Mucosa of descending colon (tissue), 3 donors: ENCODE measurements at regions not wholly inside any gene's neighbourhood (a gene's known extent, or its start where the extent isn't known, plus 50 kb on each side); places are given as distances from the start of the nearest gene placed in this dataset.

ENCODE experiments used
- ATAC-seq: fragments of 200-7000 bp; cut with Tn5 transposase; one replicate; pipeline ENCODE4 v1.9.1; 2020; ENCODE audit warnings: mild to moderate bottlenecking, moderate library complexity
- DNase-seq, 3 donors: peaks; one replicate each; pipeline ENCODE4 v3.0.0-alpha.2; 2020
- H3K36me3 ChIP-seq: fragments of 200-600 bp; one replicate; pipeline ENCODE4 v1.8.0; 2021; ENCODE audit warnings: low read depth, mild to moderate bottlenecking
- H3K4me1 ChIP-seq: fragments of 200-600 bp; one replicate; pipeline ENCODE4 v1.8.0; 2021; ENCODE audit warnings: low read depth, mild to moderate bottlenecking
- H3K4me3 ChIP-seq: fragments of 200-600 bp; one replicate; pipeline ENCODE4 v1.8.0; 2021; ENCODE audit warnings: mild to moderate bottlenecking
- H3K9me3 ChIP-seq: fragments of 200-600 bp; one replicate; pipeline ENCODE4 v1.8.0; 2021; ENCODE audit warnings: mild to moderate bottlenecking
- intact Hi-C, 2 donors: fragments of 100-400 bp; cut with DNase I in 1 of 2; cut with micrococcal nuclease in 1 of 2; formaldehyde crosslinking; loops; one replicate each; pipeline versions ENCODE4 v1.11.0 to v1.11.1; 2022; cut with DNase I, micrococcal nuclease
- TF ChIP-seq, protein P1 (sequence below): fragments of 200-600 bp; IDR thresholded peaks from one replicate; pipeline ENCODE4 v1.8.0; 2022; ENCODE audit warnings: antibody characterized with exemption, mild to moderate bottlenecking
- donor health status: DM: no; HTN: no; CAD: no; lungs with moderate emphysema.
- donor health status: DM: no; HTN: no; CAD: no.
- donor health status: DM: no; HTN: yes; CAD: no.

GRCh38 chr5:158434749-158435148 is 575.8 kb upstream of the CLINT1 start:
- intact Hi-C loops, result no loop called here
- Histone ChIP-seq H3K4me3 (no peak overlapping the region), H3K4me1 (no peaks in the 10 kb centered on the region), H3K36me3 (no peaks in the 10 kb centered on the region), H3K9me3 (no peaks in the 10 kb centered on the region)
- no peak for DNase-seq
- no peak for ATAC-seq
- TF ChIP-seq, protein P1, sequence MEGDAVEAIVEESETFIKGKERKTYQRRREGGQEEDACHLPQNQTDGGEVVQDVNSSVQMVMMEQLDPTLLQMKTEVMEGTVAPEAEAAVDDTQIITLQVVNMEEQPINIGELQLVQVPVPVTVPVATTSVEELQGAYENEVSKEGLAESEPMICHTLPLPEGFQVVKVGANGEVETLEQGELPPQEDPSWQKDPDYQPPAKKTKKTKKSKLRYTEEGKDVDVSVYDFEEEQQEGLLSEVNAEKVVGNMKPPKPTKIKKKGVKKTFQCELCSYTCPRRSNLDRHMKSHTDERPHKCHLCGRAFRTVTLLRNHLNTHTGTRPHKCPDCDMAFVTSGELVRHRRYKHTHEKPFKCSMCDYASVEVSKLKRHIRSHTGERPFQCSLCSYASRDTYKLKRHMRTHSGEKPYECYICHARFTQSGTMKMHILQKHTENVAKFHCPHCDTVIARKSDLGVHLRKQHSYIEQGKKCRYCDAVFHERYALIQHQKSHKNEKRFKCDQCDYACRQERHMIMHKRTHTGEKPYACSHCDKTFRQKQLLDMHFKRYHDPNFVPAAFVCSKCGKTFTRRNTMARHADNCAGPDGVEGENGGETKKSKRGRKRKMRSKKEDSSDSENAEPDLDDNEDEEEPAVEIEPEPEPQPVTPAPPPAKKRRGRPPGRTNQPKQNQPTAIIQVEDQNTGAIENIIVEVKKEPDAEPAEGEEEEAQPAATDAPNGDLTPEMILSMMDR, result no peak

GRCh38 chr5:158433634-158434033 is 574.7 kb upstream of the CLINT1 start:
- ATAC-seq (no peak), DNase-seq (no peak)
- H3K4me3 ChIP-seq, result no peak overlapping the region
- no peaks in the 10 kb centered on the region for H3K9me3 ChIP-seq
- no peaks in the 10 kb centered on the region for H3K36me3 ChIP-seq
- H3K4me1 ChIP-seq, result no peaks in the 10 kb centered on the region
- intact Hi-C loops, result no loop called here
- TF ChIP-seq, protein P1, result no peak

DNA sequence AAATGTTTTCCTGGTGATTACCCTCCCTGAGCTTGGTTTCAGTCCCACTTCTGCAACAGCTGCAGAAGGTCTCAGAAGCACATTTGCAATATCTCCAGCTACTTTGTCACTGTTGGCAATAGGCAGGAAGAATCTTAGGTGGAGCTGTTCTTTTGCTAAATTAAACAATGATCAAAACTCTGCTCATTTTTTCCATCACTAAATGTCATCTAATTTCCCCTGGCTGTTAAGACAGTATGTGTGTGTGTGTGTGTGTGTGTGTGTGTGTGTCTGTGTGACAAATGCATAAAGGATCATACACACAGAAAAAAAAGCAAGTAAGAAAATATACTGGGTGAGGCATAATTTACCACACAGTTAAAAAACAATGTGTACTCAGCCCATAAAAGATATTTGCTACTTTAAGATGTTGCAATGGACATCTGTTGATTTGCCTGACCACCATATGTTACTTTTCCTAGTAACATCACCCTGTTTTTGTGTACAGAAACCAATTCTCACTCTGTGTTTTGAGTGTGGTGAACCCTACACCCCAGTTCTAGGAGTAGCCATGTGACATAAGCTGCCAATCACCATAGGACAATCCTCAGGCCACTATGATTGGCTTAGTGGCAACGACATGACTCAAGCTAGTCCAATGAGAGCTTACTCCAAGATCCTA is 572.6 kb upstream of the CLINT1 start:
- Histone ChIP-seq H3K9me3 (no peaks in the 10 kb centered on the region), H3K36me3 (no peaks in the 10 kb centered on the region), H3K4me3 (no peak overlapping the region), H3K4me1 (no peaks in the 10 kb centered on the region)
- intact Hi-C loops, result no loop called here
- TF ChIP-seq, protein P1, result no peak
- DNase-seq (no peak), ATAC-seq (peak; percentile 79)

- Histone ChIP-seq H3K36me3 (no peaks in the 10 kb centered on the region), H3K4me3 (no peak overlapping the region), H3K9me3 (no peaks in the 10 kb centered on the region), H3K4me1 (no peaks in the 10 kb centered on the region)
- DNase-seq (no peak), ATAC-seq (no peak)
- TF ChIP-seq, protein P1, result no peak
- intact Hi-C loops, result no loop called here
Measured at GRCh38 chr5:158430798-158431167, 571.8 kb upstream of the CLINT1 start.

DNA sequence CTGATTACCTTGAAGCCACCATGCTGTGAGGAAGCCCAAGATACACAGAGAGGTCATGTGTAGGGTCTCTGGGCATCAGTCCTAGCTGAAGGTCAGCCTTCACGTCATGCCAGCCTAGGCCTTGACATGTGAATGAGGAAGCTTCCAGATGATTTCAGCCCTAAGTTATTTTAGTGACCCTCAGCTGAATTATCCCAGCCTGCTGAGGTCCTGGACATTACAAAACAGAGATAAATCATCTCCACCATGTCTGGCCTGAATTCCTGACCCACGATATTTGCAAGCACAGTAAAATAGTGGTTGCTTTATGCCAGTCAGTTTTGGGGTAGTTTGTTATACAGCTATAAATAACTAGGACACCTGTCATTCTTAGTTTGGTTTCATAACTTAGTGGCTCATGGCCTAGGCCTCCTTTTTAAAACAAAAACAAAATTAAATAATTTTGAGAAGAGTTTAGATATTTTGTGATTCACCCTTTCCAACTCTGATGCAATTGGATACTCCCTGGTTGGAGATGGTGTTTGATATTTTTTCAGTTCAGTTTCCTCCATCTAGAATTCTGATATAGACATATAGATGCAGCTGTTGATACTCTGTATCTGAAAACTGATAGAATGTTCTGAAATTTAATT is 571.3 kb upstream of the CLINT1 start:
- intact Hi-C loops, result no loop called here
- H3K9me3 ChIP-seq, result no peaks in the 10 kb centered on the region
- TF ChIP-seq, protein P1, result no peak
- no peaks in the 10 kb centered on the region for H3K4me1 ChIP-seq
- H3K4me3 ChIP-seq, result no peak overlapping the region
- DNase-seq (no peak), ATAC-seq (no peak)
- no peaks in the 10 kb centered on the region for H3K36me3 ChIP-seq
